OCI-LY3 (cell line): ENCODE measurements at regions not wholly inside any gene's neighbourhood (a gene's known extent, or its start where the extent isn't known, plus 50 kb on each side); places are given as distances from the start of the nearest gene placed in this dataset.

Experiments
- H2AFZ ChIP-seq: fragments of 200-600, 300-600 bp; shearing (Covaris generic); 2 replicates; pipeline ENCODE4 v1.6.0; 2014; ENCODE audit warnings: antibody characterized with exemption, low read depth, low read length
- H3K27ac ChIP-seq: fragments of 200-600, 300-600 bp; sonication (generic); 2 replicates; pipeline ENCODE4 v1.5.1; 2014; ENCODE audit warnings: mild to moderate bottlenecking, low read length, moderate library complexity, mixed read lengths
- H3K27me3 ChIP-seq: fragments of 200-600, 300-600 bp; sonication (generic); 2 replicates; pipeline ENCODE4 v1.6.1; 2014; ENCODE audit warnings: low read depth, low read length, mixed read lengths
- H3K36me3 ChIP-seq: fragments of 200-600, 300-600 bp; sonication (generic); replicated peaks from 2 replicates; pipeline ENCODE3; 2014; ENCODE audit warnings: low read depth, low read length, mixed read lengths
- H3K4me1 ChIP-seq: fragments of 300-600, 200-600 bp; sonication (generic); 2 replicates; pipeline ENCODE4 v1.6.1; 2014; ENCODE audit warnings: low read length, mixed read lengths
- H3K4me2 ChIP-seq: fragments of 200-600, 300-600 bp; sonication (generic); 2 replicates; pipeline ENCODE4 v1.6.1; 2014; ENCODE audit warnings: low read length, mixed read lengths
- H3K4me3 ChIP-seq: fragments of 300-600, 200-600 bp; sonication (generic); 2 replicates; pipeline ENCODE4 v1.5.1; 2014; ENCODE audit warnings: antibody characterized with exemption, mild to moderate bottlenecking, low read length, moderate library complexity
- H3K79me2 ChIP-seq: fragments of 300-600, 200-600 bp; shearing (Covaris generic); 2 replicates; pipeline ENCODE4 v1.6.1; 2014; ENCODE audit warnings: mild to moderate bottlenecking, low read length, mixed read lengths
- H3K9ac ChIP-seq: fragments of 300-600, 200-600 bp; shearing (Covaris generic); 2 replicates; pipeline ENCODE4 v1.6.0; 2014; ENCODE audit warnings: mild to moderate bottlenecking, low read length, moderate library complexity
- H3K9me3 ChIP-seq: fragments of 200-600, 300-600 bp; shearing (Covaris generic); 2 replicates; pipeline ENCODE4 v1.6.1; 2014; ENCODE audit warnings: low read length, mixed read lengths; ENCODE audit not compliant: insufficient read depth
- H4K20me1 ChIP-seq: fragments of 200-600, 300-600 bp; sonication (generic); 2 replicates; pipeline ENCODE4 v1.6.1; 2016; ENCODE audit warnings: low read length, mixed read lengths; ENCODE audit not compliant: insufficient read depth
- CTCF ChIP-seq: fragments of 200-600, 300-600 bp; sonication (generic); IDR thresholded peaks from 2 replicates; pipeline ENCODE4 v1.5.1; 2014; ENCODE audit warnings: antibody characterized with exemption, low read length, low read depth
- EZH2phosphoT487 ChIP-seq: fragments of 200-600 bp; shearing (Covaris generic); IDR thresholded peaks from 2 replicates; pipeline ENCODE4 v1.6.1; 2018; ENCODE audit warnings: antibody characterized with exemption, mixed run types, low read depth

- Histone ChIP-seq H3K4me3 (no peak overlapping the region), H3K27me3 (0 out of 2 replicates have a peak, but pooled peaks cover under 1% of the 10 kb centered on the region), H3K79me2 (no peaks in the 10 kb centered on the region), H4K20me1 (no peaks in the 10 kb centered on the region), H3K4me1 (no peaks in the 10 kb centered on the region), H3K27ac (no peak overlapping the region), H3K4me2 (no peak overlapping the region), H2AFZ (no peak overlapping the region), H3K9me3 (no peaks in the 10 kb centered on the region), H3K9ac (no peak overlapping the region), H3K36me3 (no peaks in the 10 kb centered on the region)
- TF ChIP-seq EZH2phosphoT487 (no peak), CTCF (no peak)
Measured at GRCh38 chr14:96627811-96628775, 125.9 kb downstream of the PAPOLA start.

DNA sequence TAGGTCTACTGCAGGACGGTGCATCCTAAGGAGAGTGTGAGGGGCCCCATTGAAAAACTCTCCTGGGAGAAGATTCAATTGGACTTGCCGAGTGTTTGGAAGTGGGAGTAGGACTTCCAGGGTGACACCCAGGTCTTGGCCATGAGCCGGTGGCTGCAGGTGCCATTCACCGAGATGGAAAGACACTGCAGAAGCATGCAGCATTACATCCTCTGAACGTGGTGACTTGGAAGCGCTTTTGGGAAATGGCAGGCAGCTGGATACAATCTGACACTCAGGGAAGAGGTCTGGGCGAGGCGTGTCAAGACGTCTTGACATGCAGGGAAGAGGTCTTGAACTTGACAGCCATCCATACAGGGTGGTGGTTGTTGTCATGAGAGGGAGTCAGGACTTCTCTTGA lies 126.9 kb downstream of the PAPOLA start:
- Histone ChIP-seq H3K4me2 (no peak overlapping the region), H3K9ac (no peak overlapping the region), H3K9me3 (no peaks in the 10 kb centered on the region), H2AFZ (no peak overlapping the region), H3K36me3 (no peaks in the 10 kb centered on the region), H3K4me3 (no peak overlapping the region), H3K27me3 (no peaks in the 10 kb centered on the region), H4K20me1 (no peaks in the 10 kb centered on the region), H3K27ac (no peak overlapping the region), H3K79me2 (no peaks in the 10 kb centered on the region), H3K4me1 (no peaks in the 10 kb centered on the region)
- no peak for TF ChIP-seq CTCF
- TF ChIP-seq EZH2phosphoT487 = no peak

- no peaks in the 10 kb centered on the region for H3K4me1 ChIP-seq
- H3K79me2 ChIP-seq = no peaks in the 10 kb centered on the region
- no peak overlapping the region for H3K4me3 ChIP-seq
- TF ChIP-seq EZH2phosphoT487 (no peak), CTCF (no peak)
- H3K36me3 ChIP-seq = no peaks in the 10 kb centered on the region
- no peaks in the 10 kb centered on the region for H3K9me3 ChIP-seq
- no peaks in the 10 kb centered on the region for H3K27me3 ChIP-seq
- no peak overlapping the region for H3K27ac ChIP-seq
- H3K4me2 ChIP-seq = no peak overlapping the region
- H2AFZ ChIP-seq = no peak overlapping the region
- H4K20me1 ChIP-seq = no peaks in the 10 kb centered on the region
- H3K9ac ChIP-seq = no peak overlapping the region
Measured at GRCh38 chr14:96629558-96630222, 127.5 kb downstream of the PAPOLA start.

GRCh38 chr14:96630281-96630680 lies 128.1 kb downstream of the PAPOLA start:
- no peaks in the 10 kb centered on the region for H3K36me3 ChIP-seq
- H2AFZ ChIP-seq = no peak overlapping the region
- no peaks in the 10 kb centered on the region for H3K9me3 ChIP-seq
- TF ChIP-seq CTCF (no peak), EZH2phosphoT487 (no peak)
- no peak overlapping the region for H3K4me2 ChIP-seq
- H3K4me3 ChIP-seq = no peak overlapping the region
- H3K4me1 ChIP-seq = no peaks in the 10 kb centered on the region
- no peak overlapping the region for H3K27ac ChIP-seq
- no peaks in the 10 kb centered on the region for H3K27me3 ChIP-seq
- no peaks in the 10 kb centered on the region for H4K20me1 ChIP-seq
- H3K79me2 ChIP-seq = no peaks in the 10 kb centered on the region
- no peak overlapping the region for H3K9ac ChIP-seq
